ENCODE measurements at regions not wholly inside any gene's neighbourhood (a gene's known extent, or its start where the extent isn't known, plus 50 kb on each side); places are given as distances from the start of the nearest gene placed in this dataset.

DNA sequence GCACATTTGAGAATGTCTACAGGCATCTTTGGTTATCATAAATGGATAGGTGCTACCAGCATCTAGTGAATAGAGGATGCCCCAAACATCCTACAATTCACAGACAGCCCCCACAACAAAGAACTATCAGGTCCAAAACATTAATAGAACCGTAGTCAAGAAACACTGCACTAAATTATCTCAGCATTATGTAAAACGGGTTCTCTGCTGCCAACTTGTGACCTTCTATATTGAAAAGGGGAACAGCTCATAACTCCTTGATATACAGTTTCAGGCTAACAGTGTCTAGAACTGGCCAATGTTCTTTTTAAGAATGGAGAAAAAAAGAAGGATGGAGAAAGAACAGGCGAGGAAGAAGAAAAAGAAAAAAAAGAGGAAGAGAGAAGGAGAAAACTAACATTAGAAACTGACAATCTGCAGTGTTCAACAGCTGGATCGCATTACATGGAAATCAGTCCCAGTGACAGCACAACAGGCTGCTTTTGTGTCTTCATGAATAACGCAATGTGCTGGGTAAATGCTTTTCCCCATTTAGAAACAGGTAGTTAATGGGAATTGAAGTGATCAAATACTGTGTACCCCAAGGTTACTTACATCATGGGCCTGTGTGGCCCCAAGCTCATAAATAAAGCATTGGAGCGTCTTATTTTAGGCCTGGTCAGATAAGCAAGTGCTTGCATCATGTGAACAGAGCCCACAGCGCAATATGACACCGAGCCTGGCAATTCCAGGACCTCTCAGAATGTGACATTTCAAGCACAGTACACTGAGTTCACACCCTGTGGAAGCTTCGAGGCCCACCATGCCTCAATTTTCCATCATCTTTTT is 339.5 kb downstream of the DHX15 start:
- no peak for DNase-seq (ENCODE audit: low spot score)

DNA sequence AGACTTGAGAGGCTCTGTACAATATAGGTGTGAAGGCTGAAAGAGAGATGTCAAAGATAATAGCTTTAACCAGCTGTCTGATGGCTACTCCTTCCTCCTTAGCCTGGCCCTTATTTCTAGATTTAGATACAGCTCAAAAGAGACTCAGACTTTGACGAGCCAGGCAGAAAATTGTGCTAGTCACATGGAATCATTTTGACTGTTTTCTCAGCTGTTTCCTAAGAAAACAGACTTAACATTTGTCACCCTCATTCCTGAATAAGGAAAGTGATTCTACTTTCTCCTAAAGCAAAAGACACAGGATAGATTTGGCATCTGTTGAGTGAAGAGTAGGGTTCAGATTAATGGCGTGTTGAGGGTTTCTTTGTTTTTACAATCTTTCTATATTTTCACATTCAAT is 340.7 kb downstream of the DHX15 start:
- no peak for DNase-seq (ENCODE audit: low spot score)

DNA sequence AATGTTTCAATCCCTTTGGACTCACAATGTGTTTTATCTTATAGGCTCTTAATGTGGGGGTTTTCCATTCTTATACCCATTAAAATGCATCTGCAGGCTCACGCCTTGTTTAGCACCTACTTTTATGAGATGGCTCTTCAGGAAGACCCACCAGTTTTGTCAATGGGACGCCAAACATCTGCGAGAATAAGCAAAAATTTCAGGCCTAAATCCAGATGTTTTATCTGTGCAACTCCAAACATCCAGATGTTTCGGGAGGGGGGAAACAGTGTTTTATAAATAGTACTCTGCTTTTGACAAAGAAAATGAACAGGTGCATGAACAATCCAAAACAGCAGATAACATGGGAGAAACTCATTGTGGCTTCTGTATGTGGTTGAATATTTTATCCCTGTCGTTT is 342.8 kb downstream of the DHX15 start:
- DNase-seq (ENCODE audit: low spot score): no peak

DNA sequence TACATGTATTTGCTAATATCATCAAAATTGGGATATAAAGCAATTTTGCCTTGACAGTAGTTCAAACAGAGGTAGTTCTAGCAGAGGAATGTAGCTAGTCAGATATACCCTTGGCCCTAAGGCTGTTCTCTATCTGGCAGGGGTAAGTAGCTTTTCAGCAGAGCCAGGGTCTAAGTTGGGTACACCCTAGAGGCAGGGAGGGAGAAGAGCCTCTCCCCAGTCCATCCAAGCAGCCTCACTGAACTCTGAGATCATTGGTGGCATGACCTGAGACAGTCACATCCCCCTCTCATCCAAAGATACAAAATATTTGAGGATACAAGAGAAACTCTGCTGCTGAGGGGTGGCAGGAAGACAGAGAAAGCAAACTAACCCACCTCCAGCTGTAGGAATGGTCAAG is 343.7 kb downstream of the DHX15 start:
- DNase-seq (ENCODE audit: low spot score): no peak

DNA sequence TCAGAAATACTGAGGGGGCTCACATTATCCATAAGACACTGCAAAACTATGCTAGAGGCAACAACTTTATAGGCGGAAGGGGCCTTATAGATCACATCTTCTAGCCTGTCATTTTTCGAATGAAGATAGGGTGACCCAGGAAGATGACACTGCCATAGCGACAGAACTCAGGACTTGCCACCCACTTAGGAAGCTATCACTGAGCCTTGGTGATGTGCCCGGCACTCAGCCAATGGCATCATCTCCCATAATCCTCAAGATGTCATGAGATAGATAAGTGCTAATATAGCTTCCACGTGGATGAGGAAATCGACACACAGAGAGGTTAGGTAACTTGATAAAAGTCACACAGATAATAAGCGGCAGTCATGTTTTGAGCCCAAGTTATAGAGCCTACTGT is 346.6 kb downstream of the DHX15 start:
- no peak for DNase-seq (ENCODE audit: low spot score)

DNA sequence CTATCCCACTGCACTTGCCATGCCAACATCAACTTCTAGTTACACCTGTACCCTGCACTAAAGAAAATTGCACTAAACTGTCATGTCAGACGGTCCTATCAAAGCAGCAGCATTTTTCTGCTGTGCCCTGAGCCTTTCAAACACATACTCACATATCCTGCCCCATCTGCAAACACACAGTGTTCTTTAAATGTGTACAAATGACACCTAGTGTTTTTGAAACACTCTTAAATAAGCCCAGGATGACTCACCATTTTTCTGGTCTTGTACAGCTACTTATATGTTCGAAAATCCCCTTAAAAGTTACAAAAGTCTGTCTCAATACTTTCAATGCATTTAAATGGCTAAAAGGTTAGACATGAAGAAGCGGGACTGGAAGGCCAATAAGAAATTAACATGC is 346.7 kb upstream of the PPARGC1A start:
- no peak for DNase-seq (ENCODE audit: low spot score)

DNA sequence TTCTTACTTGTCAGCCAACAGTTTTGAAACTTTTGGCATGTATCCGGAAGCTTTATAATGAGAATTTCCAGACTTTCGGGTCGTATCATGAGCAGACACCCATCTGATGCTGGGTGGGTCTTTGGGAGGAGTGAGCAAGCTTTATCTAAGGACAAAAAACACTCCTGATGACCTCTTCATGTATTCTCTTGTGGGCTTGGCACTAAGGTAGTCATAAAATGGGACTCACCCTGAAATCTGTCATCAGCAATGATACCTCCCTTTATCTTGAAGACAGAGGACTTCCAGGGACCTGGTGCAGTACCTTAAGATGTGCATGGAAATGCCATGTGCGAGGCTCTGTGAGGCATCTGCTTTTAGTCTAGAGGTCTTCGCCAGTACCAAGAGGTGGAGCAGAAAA is 346.3 kb upstream of the PPARGC1A start:
- DNase-seq (ENCODE audit: low spot score): no peak

DNA sequence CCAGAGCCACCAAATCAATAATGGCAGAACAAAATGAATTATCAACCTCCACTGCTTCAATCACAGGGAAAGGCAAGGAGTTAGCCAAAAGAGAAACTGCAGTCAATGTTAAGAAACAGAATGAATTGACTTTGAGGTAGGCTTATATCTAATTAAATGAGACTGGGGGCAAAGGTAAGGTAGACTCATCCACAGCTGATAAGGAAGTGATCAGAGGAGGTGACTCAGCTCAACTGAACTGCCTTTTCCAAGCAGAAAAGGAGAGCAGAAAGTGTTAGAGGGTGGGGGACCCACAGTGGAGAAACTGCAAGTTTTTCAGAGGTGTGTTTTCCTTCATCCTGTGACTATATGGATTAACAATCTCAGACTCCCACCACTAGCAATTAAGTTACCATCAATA is 345.8 kb upstream of the PPARGC1A start:
- DNase-seq (ENCODE audit: low spot score): no peak

DNA sequence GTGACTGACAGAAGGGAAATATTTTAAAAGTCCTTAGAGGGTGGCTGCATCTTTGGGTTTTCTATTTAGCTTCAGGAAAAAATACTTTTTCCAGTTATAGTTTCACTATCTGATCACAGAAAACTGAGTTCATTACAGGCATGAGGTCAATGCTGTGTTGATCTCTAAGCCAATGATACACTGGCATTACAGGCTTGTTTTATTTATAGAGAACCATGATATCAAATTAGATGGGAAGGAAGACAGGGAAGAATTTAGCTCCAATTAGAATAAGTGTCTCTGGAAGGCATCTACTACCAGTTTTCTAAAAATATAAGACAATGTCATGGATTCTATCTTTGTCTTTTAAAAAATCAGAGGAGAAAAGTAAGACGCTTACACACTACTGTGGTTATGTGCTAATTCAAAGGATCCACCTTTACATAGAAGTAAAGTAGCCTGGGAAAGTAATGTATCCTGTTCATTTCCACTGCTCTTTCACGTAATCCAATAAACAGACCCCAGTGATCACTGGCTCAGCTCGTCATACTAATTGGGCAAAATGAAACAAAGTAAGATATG is 344.5 kb upstream of the PPARGC1A start:
- DNase-seq (ENCODE audit: low spot score): no peak

DNA sequence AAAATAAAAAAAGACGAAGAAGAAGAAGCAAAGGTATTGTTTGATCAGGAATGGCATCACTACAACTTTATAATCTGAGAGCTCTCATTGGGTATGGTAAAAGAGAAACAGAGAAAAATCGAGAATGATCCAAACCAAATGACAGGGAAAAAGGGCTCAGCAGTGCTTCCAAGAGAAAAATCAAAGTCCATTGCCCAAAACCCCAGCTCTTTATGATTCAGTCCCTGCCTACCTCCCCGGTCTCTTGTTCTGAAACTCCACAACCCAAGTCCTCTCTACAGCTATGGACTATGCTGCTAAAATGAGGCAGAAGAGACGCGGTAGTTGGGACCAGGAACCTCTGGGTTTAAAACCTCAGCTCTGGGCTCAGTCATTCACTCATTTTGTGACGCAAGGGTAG is 341.1 kb upstream of the PPARGC1A start:
- no peak for DNase-seq (ENCODE audit: low spot score)

DNA sequence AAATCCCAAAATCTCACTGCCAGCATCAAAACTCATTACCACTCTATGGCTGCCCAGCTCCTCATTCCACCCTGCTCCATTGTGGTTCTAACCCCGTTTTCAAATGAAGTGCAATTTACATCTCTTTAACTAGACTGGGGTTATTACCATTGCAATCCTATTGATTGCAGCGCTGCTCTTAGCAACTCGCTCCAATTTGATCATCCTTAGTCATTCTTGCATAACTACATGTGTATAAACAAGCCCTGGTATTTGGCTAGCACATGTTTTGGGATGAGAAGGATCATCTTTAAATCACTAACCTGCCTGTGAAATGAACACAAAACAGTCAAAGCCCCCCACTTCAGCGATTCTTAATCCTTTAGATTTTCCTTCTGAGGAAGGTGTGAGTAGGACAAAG is 340.1 kb upstream of the PPARGC1A start:
- DNase-seq (ENCODE audit: low spot score): no peak

DNA sequence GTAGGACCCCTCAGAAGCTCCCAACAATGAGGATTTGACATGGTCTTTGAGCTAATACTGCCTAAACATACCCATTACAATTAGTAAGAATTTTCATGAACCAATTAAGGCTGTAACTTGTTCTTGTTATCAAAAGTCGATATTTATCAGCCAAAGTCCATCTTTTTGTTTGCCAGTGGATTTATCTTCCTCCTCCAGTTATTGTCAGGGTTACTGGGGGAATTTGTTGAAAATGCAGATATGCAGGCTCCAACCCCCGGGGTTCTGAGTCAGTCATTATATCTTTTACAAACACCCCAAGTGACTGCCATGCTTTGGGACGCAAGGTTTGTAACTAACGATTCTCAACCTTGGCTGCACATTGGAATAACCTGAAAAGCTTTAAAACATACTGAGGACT is 338.8 kb upstream of the PPARGC1A start:
- no peak for DNase-seq (ENCODE audit: low spot score)

DNA sequence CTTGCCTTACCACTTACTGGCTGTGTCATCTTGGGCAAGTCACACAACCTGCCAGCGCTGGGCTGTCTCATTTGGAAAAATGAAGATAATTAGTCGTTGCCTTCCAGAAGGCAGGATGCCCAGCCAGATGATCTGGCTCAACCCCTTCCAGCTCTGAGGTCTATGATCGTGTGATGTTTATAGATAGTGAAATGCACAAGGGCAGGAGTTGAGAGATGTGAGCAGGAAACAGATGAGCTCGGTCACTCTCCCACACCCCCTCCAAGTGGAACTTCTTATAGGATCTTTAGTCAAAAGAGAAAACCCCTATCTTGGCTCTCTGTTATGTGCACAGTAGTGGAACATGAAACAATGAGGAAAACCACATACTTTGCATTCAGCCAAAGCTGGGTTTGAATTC is 336.8 kb upstream of the PPARGC1A start:
- DNase-seq (ENCODE audit: low spot score): no peak

DNA sequence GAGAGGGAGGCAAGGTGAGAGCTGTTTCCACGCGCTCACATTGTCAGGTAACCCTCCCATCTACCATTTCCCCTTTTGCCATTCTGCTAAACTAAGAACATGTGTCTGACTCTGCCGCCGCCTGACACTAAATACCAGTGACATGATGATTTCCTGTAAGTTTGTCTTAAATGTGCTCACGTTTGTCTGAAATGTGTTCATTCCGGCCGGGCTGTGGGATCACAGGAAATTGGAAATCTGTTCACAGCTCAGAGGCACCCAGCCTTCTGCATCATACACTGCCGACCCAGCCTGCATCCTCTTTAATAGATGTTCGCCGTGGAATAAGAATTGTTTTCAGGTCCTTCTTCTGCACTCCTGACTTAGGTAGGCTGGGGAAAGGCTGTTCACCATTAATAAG is 336.2 kb upstream of the PPARGC1A start:
- no peak for DNase-seq (ENCODE audit: low spot score)

DNA sequence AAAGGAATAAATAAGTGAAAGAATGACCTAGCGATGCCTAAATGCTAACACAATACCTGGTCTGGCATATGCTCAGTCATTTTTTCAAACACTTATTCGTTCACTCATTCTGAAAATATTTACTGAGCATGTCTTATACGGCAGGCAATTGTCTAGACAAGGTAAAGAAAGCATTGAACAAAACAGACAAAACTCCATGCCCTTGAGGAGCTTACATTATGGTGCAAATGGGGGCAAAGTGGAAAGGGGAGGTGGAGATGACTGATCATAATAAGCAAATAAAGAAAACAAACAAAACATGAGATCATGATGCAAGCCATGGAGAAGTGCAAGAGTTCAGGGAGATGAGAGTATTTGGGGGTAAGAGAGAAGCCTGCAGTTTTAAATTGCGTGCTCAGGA is 334.6 kb upstream of the PPARGC1A start:
- DNase-seq (ENCODE audit: low spot score): no peak

DNA sequence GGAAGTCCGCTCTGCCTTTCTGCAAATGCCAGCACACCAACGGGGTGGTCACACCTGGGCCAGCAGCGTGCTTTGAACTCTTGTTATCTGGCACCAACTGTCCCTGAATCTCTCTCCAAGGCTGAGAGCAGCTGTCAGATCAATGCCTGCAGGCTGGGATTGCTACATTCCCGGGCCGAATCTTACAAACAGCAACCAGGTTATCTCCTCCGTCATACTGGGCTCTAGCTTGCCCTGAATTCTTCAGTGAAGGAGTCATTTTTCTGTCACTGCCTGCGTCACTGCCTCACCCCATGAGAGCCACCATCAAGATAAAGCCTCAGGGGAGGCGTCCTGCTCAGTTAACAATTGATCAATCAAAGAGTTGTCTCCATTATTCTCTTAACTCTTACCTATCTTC is 329.4 kb upstream of the PPARGC1A start:
- DNase-seq (ENCODE audit: low spot score): no peak

DNA sequence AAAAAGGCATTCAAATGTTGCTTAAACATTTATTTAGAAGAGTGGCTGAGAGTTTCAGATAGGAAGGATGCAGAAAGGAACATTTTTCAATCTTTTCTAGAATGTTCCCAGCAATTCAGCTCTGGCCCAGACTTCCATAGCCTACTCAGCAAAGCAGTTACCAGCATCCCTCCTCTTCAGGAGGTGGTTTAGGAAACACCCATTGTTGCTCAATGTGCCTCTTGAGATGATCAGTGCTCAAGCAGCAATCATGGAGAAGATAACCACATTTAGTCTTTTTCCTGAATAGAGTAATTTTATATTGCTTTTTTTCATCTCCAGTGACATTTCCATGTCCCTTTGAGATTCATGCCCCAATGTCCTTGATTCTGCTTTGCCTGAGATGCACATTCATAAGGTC is 328.7 kb upstream of the PPARGC1A start:
- DNase-seq (ENCODE audit: low spot score): no peak

DNA sequence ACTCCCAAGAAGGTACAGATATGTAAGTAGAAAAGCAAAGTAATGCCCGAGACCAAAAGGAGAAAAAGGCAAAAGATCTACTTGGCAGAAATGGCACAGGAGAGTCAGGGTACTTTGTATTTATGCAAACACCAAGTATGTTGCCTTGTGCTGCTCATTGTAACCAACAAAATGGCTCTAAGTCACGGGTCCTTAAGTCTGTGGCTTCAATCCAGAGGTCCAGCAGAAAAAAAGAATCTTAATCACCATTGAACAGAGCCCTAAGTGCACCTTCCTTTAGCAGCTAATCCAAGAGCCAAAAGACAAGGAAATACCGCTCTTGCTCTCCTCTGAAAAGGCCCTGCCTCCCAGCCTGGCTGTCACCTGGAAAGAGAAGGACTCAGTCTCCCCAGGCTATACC is 324.9 kb upstream of the PPARGC1A start:
- no peak for DNase-seq (ENCODE audit: low spot score)

DNA sequence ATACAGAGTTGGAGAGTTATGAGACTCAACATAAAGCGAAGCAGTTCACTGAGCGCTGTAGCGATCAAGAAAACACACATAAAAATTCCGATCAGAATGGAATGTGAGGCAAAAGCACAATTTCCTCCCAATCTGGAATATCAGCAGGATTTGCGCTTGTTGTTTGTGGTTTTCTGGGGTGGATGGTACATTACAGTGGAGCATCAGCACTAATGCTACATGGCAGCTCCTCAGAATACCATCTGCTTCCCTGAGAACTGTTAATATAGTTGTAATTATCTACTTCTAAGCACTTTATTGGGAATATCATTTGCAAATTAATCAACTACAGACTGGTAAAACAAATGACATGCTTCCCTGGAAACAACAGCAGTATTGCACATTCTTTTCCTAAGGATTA is 324.1 kb upstream of the PPARGC1A start:
- DNase-seq (ENCODE audit: low spot score): no peak

DNA sequence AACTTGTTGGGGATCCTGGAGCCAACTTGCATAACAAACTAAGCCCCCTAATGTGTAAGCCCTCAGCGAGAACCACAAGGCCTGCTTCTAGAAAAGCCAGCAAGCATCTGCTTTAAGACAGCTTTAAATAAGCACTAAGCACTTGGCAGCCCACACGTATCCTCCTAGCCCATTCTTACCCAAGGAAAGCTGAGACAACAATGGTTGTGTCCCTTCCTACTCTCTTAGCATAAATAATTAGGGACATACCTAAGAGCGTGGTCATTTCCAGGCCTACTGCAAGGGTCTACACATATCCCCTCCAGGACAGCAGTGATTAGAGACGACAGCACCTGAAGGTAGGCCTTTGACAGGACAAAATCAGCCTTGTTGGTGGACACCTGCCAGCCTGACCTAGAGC is 322.8 kb upstream of the PPARGC1A start:
- no peak for DNase-seq (ENCODE audit: low spot score)

DNA sequence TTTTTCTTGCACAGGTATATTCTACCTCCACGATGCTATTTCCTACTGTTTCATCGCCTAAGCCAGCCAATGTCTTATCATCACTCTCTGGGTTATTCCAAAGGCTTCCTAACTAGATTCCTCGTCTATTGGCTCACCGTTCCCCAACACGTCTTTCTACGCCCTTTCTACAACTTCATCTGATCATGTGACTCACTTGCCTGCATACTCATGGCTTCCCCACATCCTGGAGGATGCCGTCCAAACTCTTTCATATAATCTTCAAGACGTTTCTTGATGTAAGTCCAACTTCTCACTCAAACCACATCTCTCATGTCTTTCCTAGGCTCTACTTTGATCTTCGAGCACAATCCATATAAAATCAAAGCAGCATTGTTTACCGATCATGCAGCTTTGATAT is 322.0 kb upstream of the PPARGC1A start:
- DNase-seq (ENCODE audit: low spot score): no peak

DNA sequence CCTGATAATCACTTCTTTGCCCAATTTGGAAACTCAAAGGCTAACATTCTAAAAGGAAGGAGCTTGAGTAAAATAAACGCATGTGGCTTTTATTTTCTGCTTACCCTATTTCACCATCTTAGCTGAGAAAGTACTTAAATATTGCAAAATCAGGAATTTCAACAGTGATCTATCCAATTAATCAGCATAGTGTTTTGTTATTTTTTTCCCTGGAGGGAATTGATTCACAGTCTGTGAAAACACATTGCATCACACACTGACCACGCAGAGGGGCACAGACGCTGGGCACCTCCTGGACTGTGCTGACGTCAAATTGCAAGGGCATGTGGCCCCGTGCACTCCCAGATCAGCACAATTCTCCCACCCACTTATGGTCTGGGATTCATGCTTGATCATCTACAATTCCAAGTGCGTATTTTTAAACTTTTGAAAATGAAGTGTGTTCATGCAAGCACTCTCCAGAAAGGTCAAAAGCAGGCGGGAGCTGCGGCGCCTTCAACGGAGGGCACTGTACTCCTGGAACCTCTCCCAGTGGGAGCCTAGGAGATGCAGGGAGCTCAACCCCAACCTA is 320.6 kb upstream of the PPARGC1A start:
- peak; percentile 70 for DNase-seq (ENCODE audit: low spot score)

DNA sequence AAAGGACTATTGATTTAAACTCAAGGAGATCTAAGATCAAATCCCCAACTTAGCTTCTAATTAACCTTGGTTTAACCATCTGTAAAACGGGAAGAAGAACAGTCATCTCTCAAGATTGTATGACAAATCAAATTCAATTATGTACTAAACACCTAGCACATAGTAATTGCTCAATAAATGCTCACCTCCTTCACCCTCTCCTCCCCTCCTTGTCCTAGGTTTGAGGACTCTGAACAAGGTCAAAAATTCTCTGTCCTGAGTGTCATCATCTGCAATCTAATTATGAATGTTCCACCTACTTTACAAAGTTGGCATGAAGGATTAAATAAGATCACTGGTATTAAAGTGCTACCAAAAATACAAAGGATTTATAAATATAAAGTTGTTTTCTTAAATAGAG is 320.1 kb upstream of the PPARGC1A start:
- DNase-seq (ENCODE audit: low spot score): no peak

DNA sequence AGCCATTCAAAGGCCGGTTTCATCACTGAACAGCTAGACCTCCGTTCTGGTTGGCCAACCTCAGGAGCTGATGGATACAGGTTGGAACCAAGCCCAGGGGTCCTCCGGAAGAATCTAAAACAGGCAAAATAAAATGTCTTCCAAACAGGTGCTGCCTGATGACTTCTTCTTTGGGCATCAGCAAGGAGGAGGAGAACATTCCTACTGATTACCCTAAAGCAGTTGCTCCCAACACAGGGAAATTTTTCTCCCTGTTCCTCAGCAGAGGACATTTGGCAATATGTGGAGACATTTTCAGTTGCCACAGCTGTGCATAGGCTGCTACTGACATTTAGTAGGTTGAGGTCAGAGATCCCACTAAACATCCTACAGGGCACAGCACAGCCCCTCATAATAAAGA is 319.3 kb upstream of the PPARGC1A start:
- no peak for DNase-seq (ENCODE audit: low spot score)

Data from GM03348 (cell line).